Glomerular visceral epithelial cell (primary cell): ENCODE measurements at regions not wholly inside any gene's neighbourhood (a gene's known extent, or its start where the extent isn't known, plus 50 kb on each side); places are given as distances from the start of the nearest gene placed in this dataset.

Experiments used
- DNase-seq: peaks from one replicate; pipeline ENCODE4 v3.0.0-alpha.2; 2016; ENCODE audit errors: extremely low spot score

DNA sequence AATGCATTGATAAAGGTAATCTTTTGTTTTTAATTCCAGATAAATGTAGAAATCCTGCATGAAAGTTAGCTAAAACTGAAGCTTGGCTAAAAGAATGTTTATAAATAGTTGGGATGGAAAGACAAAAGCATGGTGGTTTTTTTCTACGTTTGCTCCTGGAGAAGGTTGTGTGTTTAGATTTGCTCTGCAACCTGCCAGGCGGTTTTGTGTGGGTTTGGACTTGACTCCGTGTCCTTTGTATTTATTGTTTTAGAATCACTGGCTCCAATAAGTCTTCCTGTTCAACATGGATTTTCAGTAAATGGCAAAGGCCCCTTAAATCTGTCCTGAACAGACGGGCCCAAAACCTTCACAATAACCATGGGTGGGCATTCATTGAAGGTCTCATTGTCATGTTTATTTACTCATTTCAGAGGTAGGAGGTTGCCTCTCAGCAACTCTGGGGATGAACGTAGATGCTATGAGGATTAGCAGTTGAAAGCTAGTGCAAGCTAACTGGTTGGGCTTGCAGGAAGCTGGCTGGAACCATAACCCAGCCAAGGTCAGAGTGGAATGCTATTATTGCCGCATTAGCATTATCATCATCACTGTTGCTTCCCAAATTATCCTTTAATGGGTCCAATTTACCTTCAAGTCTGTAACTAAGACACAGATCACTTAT is 60.6 kb upstream of the ADAMTS9 start:
- no peak for DNase-seq

DNA sequence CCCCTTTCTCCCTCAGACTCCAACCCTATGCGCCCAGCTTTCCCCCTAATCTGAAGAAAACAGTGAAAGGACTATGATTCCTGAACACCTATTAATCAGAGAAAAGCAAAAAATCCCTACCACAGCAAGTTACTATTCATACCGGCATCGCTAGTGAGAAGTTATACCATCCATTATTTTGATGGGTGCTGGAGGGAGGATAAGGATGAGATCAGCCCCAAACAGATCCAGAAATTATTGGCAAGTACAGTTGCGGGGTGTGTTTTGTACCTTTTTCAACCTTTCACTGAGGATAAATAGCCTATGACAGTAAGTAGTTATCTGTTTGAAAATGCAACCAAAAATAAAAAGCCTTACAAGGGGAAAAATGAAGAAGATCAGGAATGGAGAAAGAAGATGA is 59.9 kb upstream of the ADAMTS9 start:
- no peak for DNase-seq

DNA sequence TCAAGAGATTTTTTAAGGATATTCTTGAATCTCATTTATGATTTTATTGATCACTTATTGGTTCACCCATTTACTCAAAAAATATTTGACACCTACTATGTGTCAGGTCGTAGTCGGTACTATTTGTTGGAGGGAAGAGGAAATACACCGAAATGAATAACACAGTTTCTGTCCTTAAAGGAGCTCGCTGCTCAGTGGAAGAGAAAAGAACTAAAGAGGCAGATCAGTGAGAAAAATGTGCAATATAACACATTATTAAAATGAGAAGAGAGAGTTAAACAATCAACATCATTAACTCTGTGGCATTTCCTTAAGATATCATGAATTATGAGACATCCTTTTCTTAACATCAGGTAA is 56.1 kb upstream of the ADAMTS9 start:
- DNase-seq: no peak

DNA sequence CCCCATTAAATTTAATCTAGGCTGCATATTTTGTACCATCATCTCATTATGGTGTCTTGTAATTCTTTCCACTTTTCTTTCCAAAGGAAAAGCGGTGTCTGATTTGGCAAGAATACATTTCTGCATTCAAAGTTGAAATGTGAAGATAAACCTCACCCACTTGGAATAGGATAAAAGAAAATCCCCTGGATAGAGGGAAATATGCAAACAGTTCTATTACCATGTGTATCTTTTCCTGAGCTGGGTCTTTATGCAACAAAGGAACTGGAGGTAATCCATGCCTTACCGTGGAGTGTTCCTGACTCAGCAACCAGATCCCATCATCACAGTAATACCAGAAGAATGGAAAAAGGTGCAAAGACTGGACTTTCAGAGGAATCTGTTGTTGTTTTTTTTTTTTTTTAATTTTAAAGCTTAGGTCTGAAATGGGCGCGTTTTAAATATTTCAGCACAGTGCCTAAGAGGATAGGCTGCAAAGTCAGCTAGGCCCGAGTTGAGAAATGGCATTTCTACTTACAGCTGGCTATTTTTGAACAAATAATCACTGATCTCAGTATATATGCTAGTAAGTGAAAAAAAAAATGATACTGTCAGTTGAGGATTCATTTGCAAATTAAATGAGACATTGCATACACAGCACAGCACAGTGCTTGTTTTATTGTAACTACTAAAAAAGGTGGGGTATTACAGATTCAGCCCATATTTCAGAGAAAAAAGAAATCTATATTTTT is 55.5 kb upstream of the ADAMTS9 start:
- DNase-seq: no peak

DNA sequence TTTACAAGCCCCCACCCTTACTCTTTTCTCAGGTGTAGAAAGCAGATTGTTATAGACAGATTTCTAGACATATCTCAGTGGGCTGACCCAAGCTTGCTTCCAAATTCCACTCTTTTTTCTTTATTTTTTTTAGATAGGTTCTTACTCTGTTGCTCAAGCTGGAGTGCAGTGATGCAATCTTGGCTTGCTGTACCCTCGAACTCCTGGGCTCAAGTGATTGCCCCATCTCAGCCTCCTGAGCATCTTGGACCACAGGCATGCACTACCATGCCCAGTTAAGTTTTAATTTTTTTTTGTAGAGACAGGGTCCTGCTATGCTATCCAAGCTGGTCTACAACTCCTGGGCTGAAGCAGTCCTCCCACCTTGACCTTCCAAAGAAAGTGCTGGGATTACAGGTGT is 53.5 kb upstream of the ADAMTS9 start:
- no peak for DNase-seq

DNA sequence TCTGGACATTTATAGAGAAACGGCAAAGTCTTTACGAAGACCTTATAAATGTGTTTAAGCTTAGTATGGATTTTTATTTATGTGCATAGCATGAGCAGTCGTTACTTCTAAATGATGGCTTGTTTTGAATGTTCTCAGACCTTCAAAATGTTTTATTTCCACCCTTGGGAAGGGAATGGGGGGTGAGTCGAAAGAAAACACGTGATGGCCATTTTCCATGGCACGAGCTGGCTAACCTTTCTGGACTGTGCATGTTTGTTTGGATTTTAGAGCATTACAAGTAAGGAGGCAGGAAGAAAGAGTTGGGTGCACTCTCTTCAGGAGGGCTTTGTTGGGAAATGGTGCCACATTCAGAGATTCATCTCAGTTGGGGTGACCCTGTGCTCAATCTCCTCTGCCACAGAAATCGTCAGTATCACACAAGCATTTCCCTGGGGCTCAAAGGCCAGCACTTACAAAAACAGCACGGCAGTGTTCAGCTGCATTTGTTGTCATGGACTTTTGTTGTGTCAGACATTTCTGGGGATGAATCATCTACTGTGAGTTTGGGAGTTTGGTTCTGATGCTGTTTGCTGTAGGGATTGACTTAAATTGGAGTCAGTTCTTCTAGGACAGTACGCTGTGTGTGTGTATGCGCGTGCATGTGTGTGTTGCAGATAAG is 52.3 kb upstream of the ADAMTS9 start:
- DNase-seq: no peak
